A673 (cell line): ENCODE measurements at regions not wholly inside any gene's neighbourhood (a gene's known extent, or its start where the extent isn't known, plus 50 kb on each side); places are given as distances from the start of the nearest gene placed in this dataset.
"Not testable (repeated sequence)": the region's sequence is repeated elsewhere in the genome, so short reads cannot be mapped to it uniquely, and the experiment has no call there.

ENCODE experiments used
- BruUV-seq: library from RNA; stranded (reverse); fragments of 400-500 nt; replicated peaks from 2 replicates; lab custom pipeline; 2021; lab: Mats Ljungman, UMichigan
- CTCF ChIA-PET: fragments of 300-600 bp; sonication (Branson Sonifier 250); formaldehyde crosslinking; loops from one replicate; lab custom pipeline; 2022; ENCODE audit warnings: antibody characterized with exemption; lab: Charles Lee
- POLR2A ChIA-PET: fragments of 300-600 bp; sonication (Branson Sonifier 250); formaldehyde crosslinking; loops from one replicate; lab custom pipeline; 2022; ENCODE audit warnings: antibody characterized with exemption; ENCODE audit not compliant: low non-redundant PET; lab: Charles Lee
- DNase-seq: peaks from one replicate; pipeline ENCODE4 v3.0.0-alpha.2; 2015; ENCODE audit warnings: low spot score
- H3K27ac ChIP-seq: fragments of 200-600 bp; sonication (generic); 2 replicates; pipeline ENCODE4 v1.5.1; 2016; ENCODE audit warnings: mixed run types, low read depth, mild to moderate bottlenecking, mixed read lengths, antibody characterized with exemption, low read length; ENCODE audit not compliant: poor library complexity, severe bottlenecking
- H3K27me3 ChIP-seq: fragments of 200-600 bp; sonication (generic); replicated peaks from 2 replicates; pipeline ENCODE4 v1.6.1; 2017; ENCODE audit warnings: mixed run types, low read depth, mild to moderate bottlenecking, mixed read lengths, antibody characterized with exemption, low read length; ENCODE audit not compliant: insufficient read depth, poor library complexity
- H3K36me3 ChIP-seq: fragments of 200-600 bp; sonication (generic); 2 replicates; pipeline ENCODE4 v1.6.1; 2016; ENCODE audit warnings: mixed run types, mild to moderate bottlenecking, mixed read lengths, antibody characterized with exemption, low read length; ENCODE audit not compliant: insufficient read depth, poor library complexity, severe bottlenecking
- H3K4me1 ChIP-seq: fragments of 200-600 bp; sonication (generic); 2 replicates; pipeline ENCODE4 v1.6.1; 2017; ENCODE audit warnings: mixed run types, mild to moderate bottlenecking, mixed read lengths, antibody characterized with exemption, low read length; ENCODE audit not compliant: insufficient read depth, poor library complexity, severe bottlenecking
- H3K4me3 ChIP-seq: fragments of 200-600 bp; sonication (generic); 2 replicates; pipeline ENCODE4 v1.5.1; 2016; ENCODE audit warnings: low read depth, mixed run types, mild to moderate bottlenecking, mixed read lengths, low read length; ENCODE audit not compliant: poor library complexity, severe bottlenecking
- H3K9me3 ChIP-seq: fragments of 200-600 bp; sonication (generic); 2 replicates; pipeline ENCODE4 v1.6.1; 2016; ENCODE audit warnings: mixed run types, low read depth, mild to moderate bottlenecking, mixed read lengths, antibody characterized with exemption, low read length; ENCODE audit not compliant: poor library complexity, severe bottlenecking
- CTCF ChIP-seq: fragments of 300-800, 200-600 bp; sonication (generic); conservative IDR thresholded peaks from 2 replicates; pipeline ENCODE4 v1.5.1; 2017; ENCODE audit warnings: low read depth, mild to moderate bottlenecking, antibody characterized with exemption, low read length, moderate library complexity, mixed read lengths
- EZH2 ChIP-seq: fragments of 200-600 bp; sonication (generic); IDR thresholded peaks from 2 replicates; pipeline ENCODE4 v1.6.1; 2017; ENCODE audit warnings: borderline replicate concordance, low read depth, mild to moderate bottlenecking, mixed read lengths, antibody characterized with exemption, low read length; ENCODE audit not compliant: poor library complexity, severe bottlenecking
- intact Hi-C: fragments of 100-400 bp; cut with micrococcal nuclease; formaldehyde crosslinking; loops from one replicate; pipeline ENCODE4 v1.10.0; 2022; ENCODE audit not compliant: unreplicated experiment

DNA sequence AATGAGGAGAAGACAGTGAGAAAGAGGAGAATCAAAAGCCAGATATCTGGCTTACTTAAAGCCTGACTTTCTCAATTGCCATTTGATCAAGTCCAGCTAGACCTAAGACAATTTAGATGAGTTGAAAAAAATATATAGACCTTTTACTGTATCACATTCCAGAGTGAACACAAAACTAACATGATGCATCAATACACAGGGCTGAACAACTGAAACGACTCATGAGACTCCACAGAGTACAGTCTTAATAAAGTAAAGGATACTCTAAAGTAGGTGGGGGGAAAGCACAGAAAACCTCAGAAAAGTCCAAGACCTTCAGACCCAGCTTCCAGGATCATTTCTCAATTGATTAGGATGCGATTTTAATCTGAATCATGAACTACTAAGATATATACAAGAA is 95.3 kb upstream of the OR9G4 start:
- Histone ChIP-seq H3K9me3 (no peaks in the 10 kb centered on the region), H3K27ac (no peak overlapping the region), H3K4me3 (no peak overlapping the region), H3K36me3 (no peaks in the 10 kb centered on the region), H3K4me1 (no peaks in the 10 kb centered on the region), H3K27me3 (peaks cover 41% of the 10 kb centered on the region)
- ChIA-PET POLR2A (no interaction called here), CTCF (interaction anchor here (1.4 kb wide), 1 partner anchor 405 kb away, joined by 11 read pairs; no protein-coding TSS in a partner anchor)
- BruUV-seq: no TSS peak
- TF ChIP-seq CTCF (no peak), EZH2 (no peak)
- no peak for DNase-seq
- intact Hi-C loops: loop anchor here (5.0 kb wide), 1 partner anchor 498 kb away; no protein-coding TSS in a partner anchor

DNA sequence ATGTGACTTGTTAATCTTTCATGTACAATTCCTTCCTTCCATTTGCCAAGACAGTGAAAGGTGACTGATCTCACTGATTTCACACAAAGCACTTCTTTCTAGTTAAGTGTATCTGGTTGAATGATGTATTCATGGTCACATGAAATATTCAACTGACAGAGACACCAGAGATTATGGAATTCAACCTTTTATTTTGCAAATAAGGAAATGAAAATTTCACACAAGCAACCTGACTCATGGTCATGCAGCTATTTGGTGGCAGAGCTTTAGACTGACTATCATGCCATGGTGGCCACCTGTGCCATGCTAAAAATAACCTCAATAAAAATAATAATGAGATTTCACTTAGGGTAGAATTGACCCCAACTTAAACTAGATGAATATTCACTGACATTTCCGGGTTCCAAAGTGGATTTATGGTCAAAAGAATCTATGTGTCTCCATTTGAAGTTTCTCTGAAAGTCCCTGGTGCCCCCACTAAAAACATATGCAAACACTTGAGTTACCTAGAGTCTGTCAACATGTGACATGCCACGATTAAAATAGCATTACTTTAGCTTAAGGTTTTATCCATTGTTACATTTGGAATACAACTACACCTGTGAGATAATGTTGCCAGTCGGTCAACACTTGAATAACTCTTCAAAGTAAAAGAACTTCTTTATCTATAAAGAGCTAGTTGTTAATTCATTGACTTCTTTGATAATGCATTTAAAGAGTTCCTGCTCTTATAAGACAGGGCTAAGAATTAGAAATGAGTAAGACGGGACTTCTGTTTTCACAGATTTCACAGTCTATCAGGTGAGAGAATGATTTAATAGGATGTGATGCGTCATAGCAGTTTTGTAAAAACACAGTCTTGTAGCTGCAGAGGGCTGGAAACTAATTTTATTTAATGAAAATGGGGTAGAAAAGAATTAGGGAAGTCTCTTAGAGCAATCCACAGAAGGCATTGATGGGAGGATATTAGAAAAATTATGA is 94.6 kb upstream of the OR9G4 start:
- Histone ChIP-seq H3K36me3 (no peaks in the 10 kb centered on the region), H3K9me3 (no peaks in the 10 kb centered on the region), H3K27ac (no peak overlapping the region), H3K4me1 (no peaks in the 10 kb centered on the region), H3K27me3 (peaks cover 34% of the 10 kb centered on the region), H3K4me3 (no peak overlapping the region)
- CTCF ChIA-PET: interaction anchor here (1.4 kb wide), 1 partner anchor 406 kb away, joined by 11 read pairs; no protein-coding TSS in a partner anchor
- POLR2A ChIA-PET: no interaction called here
- DNase-seq: no peak
- no TSS peak for BruUV-seq
- intact Hi-C loops: loop anchor here (5.0 kb wide), 1 partner anchor 499 kb away; no protein-coding TSS in a partner anchor
- TF ChIP-seq EZH2 (no peak), CTCF (no peak)

DNA sequence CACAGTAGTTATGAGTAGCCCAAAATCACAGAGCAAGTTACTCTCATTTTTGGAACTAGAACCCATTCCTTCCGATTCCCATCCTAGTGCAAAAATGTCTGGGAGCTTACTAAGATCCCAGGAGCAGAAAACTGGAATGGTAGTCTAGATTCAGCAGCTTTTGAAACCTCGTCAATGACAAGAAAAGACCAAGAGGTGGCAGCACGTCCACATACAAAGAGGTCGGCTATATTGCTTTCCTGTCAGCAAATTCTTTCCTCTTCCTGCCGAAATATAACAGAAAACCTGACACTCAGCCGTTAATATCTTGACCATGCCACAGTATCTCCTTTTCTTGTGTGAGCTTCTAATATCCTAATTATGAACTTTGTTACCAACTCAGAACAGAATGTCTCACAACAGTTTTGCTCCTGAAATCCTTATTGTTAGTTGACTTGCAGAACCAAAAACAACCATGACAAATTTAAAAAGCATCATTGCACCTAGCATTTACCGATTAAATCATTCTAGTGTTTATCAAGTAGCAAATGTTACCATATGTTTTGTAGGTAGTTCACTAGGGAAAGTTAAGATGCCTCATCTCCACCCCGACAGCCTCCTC is 92.8 kb upstream of the OR9G4 start:
- intact Hi-C loops: loop anchor here (1.0 to 5.0 kb wide), 3 partner anchors 275 to 501 kb away; no protein-coding TSS in a partner anchor
- H3K36me3 ChIP-seq: no peaks in the 10 kb centered on the region
- TF ChIP-seq CTCF (peak; percentile 79), EZH2 (no peak)
- no peaks in the 10 kb centered on the region for H3K9me3 ChIP-seq
- H3K27me3 ChIP-seq: peaks cover 16% of the 10 kb centered on the region
- DNase-seq: peak; percentile 70
- no peak overlapping the region for H3K4me3 ChIP-seq
- POLR2A ChIA-PET: no interaction called here
- CTCF ChIA-PET: interaction anchor here (0.6 to 2.4 kb wide), 5 partner anchors 254 to 1218 kb away, joined by 3 to 41 read pairs (median 3); no protein-coding TSS in a partner anchor
- no peak overlapping the region for H3K27ac ChIP-seq
- H3K4me1 ChIP-seq: no peaks in the 10 kb centered on the region
- no TSS peak for BruUV-seq

DNA sequence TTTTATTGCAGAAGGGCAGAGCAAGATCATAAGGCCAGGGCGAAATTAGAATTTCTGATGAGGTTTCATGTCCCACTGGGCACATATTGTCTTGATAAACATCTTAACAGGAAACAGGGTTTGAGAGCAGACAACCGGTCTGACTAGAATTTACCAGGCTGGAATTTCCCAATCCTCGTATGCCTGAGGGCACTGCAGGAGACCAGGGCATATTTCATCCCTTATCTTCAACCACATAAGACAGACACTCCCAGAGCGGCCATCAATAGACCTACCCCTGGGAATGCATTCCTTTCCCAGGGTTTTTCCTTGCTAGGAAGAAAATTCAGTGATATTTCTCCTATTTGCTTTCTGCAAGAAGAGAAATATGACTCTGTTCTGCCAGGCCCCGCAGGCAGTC is 78.9 kb upstream of the OR9G4 start:
- H3K4me3 ChIP-seq, POLR2A ChIA-PET, intact Hi-C loops, H3K27ac ChIP-seq, H3K36me3 ChIP-seq, H3K27me3 ChIP-seq, H3K4me1 ChIP-seq, BruUV-seq, CTCF ChIA-PET, H3K9me3 ChIP-seq, DNase-seq: not testable (repeated sequence)
